Stimulated activated CD8-positive, alpha-beta memory T cell treated with anti-CD3 and anti-CD28 coated beads, Interleukin-4, amount 100 ng/mL, for 48 hours (primary cell): ENCODE measurements at regions not wholly inside any gene's neighbourhood (a gene's known extent, or its start where the extent isn't known, plus 50 kb on each side); places are given as distances from the start of the nearest gene placed in this dataset.

ENCODE experiments used
- DNase-seq: peaks from one replicate; pipeline ENCODE4 v3.0.0-alpha.2; 2020

DNA sequence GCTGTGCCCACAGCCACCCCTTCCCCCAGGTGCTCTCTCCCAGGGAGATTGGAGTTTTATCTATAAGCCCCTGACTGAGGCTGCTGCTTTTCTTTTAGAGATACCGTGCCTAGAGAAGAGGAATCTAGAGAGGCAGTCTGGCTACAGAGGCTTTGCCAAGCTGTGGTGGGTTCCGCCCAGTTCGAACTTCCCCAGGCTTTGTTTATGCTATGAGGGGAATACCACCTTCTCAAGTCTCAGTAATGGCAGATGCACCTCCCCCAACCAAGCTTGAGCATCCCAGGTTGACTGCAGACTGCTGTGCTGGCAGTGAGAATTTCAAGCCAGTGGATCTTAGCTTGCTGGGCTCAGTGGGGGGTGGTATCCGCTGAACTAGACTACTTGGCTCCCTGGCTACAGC is 157.4 kb downstream of the CAAP1 start:
- no peak for DNase-seq

DNA sequence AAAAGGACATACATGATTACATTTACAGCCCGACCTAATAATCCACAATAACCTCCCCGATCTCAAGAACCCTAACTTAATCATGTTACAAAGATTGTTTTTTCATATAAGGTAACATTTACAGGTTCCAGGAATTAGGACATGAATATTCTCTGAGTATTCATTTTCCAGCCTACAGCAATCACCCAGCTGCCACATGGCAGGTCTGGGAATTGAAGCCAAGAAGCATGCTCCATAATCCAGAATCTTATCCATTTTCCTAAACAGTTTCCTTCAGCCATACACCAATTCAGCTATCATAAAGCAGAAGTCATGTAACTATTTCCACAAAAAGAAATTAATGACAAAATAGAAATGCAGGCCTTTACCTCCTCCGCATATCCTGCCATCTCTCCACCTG is 163.4 kb downstream of the CAAP1 start:
- no peak for DNase-seq

- no peak for DNase-seq
Observed at GRCh38 chr9:26727471-26727870, 165.1 kb downstream of the CAAP1 start.

DNA sequence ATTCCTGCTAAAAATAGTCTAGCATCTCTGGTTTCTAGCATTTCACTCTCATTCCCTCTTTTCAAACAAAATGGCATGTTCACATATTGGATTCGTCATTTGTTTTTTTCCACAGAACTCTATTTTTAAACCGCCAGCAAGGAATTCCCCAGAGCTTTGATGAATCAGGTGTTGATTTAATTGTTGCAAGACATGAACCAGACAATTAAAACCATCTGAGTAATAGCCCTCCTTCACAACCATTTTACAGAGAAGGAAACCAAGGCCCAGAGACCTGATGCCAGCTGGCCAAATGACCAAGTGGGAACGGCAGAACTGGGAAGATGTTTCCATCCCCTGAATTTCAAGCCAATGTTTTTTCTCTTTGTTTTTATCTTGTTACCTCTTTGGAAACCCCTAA is 167.0 kb downstream of the CAAP1 start:
- no peak for DNase-seq

DNA sequence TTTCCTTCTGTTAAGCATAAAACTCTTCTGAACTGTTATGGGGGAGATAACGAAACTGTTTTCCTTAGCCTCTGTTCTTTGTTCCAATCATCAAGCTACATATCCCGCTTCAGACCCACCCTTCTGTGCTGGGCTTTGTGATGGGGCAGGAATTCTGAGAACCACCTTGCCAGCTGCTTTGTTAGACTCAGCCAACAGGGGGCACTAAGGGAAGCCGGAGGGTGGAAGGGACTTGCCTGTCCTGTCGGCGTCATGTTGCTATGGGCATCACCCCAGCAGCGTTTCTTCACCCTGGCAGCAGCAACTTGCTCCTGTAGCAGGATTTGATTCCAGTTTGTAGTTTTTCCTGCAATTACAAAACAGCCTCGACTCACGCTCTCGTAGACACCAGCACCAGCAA is 169.1 kb downstream of the CAAP1 start:
- DNase-seq, result peak; percentile 58

GRCh38 chr9:26722755-26723154 is 169.8 kb downstream of the CAAP1 start:
- DNase-seq, result no peak

DNA sequence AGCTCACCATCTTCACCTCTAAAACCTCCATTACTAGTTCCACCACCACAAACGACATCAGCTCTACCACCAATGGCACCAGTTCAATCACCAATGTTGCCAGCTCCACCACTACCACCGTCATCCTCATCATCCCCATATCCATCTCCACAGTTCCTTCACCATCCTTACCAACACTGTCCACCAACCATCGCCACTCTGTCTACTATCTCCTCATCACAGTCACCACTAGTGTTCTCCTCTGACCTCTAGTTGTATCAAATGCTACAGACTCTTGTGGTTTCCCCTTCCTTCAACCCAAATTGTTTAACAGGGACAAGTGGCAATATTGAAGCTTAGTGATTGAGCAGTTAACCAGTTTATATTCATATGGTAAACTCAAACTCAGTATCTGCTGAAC is 182.6 kb downstream of the CAAP1 start:
- no peak for DNase-seq

GRCh38 chr9:26706223-26706622 is 186.4 kb downstream of the CAAP1 start:
- no peak for DNase-seq

GRCh38 chr9:26695298-26695622 is 197.3 kb downstream of the CAAP1 start:
- DNase-seq, result no peak

- DNase-seq, result no peak
Observed at GRCh38 chr9:26694381-26695297, 198.0 kb downstream of the CAAP1 start.

DNA sequence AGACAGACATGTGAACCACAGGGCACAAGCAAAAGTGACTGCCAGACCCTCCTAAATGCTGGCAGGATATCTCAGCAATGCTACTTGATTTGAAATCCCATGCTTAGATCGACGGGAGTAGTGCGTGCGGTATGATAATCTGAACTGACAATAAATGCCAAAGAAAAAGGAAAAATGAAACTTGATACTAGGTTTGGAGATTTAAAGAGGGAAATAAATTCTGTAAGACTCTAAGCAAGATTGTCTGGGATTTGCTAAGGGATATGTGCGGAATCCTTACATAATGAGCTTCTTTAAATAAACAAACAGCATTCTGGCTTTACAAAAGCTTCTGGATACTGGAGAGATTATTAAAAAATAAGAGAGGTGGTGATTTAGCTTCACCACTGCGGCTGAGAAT is 203.6 kb downstream of the CAAP1 start:
- DNase-seq, result no peak

DNA sequence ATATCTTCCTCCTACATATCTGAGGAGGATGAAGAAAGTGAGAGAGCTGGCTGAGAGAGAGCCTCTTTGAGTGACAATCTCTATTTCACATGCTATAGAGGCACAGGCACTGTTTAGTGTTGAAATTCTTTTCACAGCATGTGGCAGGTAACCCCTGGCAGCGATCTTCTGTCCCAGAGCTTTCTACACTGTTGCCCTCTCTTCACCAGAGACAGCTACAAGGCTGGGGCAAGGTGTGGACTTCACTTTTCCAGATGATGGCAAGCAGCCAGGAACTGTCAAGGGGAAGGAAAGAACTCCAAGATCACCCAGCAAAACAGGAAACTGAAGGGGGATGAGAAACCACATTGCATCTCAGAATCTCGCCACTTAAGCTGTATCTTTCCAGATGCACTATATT is 205.2 kb downstream of the CAAP1 start:
- no peak for DNase-seq

DNA sequence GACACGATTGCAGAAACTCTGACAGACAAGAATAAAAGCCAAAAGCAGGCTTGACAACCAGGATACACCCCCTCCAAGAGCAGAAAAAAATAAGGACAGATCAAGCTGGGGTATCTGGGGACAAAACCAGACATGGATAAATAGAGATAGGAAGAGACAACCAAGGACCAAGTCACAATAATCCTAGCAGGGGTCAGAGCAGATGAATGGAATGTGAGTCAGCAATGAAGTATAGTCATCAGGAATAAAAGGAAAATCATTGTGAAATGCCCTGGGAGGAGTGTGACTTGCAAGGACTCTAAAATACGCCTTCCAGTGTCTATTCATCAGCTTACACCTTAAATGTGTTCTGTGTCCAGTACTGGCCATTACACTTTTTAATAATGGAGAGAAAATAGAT is 206.8 kb downstream of the CAAP1 start:
- DNase-seq, result no peak

- no peak for DNase-seq
Observed at GRCh38 chr9:26684029-26684428, 208.6 kb downstream of the CAAP1 start.

- no peak for DNase-seq
Observed at GRCh38 chr9:26682796-26683496, 209.7 kb downstream of the CAAP1 start.

DNA sequence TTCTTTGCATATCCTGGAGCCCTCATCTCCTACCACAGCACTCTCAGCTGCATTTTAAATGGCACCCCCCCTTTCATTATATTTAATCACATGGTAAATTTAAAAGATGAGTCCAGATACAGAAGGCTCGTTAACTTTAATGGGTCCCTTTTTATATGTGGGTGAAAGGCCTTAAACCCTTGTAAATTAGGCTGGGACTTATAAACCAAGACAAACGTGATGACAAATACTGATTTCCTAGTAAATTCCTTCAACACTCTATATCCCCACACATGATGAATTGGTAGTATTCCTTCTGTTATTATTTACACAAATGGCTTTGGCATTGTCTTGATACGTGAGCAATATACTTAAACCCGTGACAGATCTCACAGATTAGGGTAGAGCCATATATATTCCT is 210.6 kb downstream of the CAAP1 start:
- no peak for DNase-seq

GRCh38 chr9:26677965-26678706 is 214.5 kb downstream of the CAAP1 start:
- no peak for DNase-seq

- no peak for DNase-seq
Observed at GRCh38 chr9:26675035-26675434, 217.6 kb downstream of the CAAP1 start.

GRCh38 chr9:26673261-26673660 is 219.3 kb downstream of the CAAP1 start:
- DNase-seq, result no peak

GRCh38 chr9:26669701-26670670 is 222.6 kb downstream of the CAAP1 start:
- DNase-seq, result no peak

DNA sequence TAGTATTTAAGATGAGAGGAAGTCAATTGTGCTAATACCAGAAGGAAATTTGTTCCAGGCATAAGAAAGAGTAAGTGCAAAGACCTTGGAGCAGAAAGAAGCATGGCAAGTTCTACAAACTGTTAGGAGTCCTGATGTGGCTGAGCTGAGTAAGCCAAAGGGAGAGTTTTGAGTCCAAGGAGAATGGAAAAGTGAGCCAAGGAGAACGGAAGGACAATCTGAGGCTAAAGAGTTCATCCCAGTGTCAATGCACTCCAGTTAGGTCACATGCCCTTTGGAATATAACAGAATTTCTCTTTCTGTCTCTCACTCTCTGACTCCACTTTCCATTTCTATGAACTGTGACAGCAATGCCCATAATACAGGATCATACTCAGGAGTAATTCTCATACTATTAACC is 224.7 kb downstream of the CAAP1 start:
- DNase-seq, result no peak

GRCh38 chr9:26665666-26666065 is 226.9 kb downstream of the CAAP1 start:
- no peak for DNase-seq
